HepG2 (cell line): ENCODE measurements at regions not wholly inside any gene's neighbourhood (a gene's known extent, or its start where the extent isn't known, plus 50 kb on each side); places are given as distances from the start of the nearest gene placed in this dataset.

ENCODE experiments used
- HDAC2 ChIP-seq: sonication (generic); formaldehyde crosslinking; IDR thresholded peaks from 2 replicates; pipeline ENCODE4 v1.4.0; 2020; ENCODE audit warnings: missing genetic modification reagents
- HNF4G ChIP-seq, 2 experiments: sonication (generic) in 1 of 2; formaldehyde crosslinking in 1 of 2; IDR thresholded peaks; 2 replicates each; pipeline versions ENCODE4 v1.4.0 to v1.6.1; 2011 to 2020; ENCODE audit warnings: borderline replicate concordance in 2 of 2, low read depth in 2 of 2, mild to moderate bottlenecking in 2 of 2, low read length in 1 of 2, missing genetic modification reagents in 1 of 2, moderate library complexity in 1 of 2
- ZNF501 ChIP-seq: sonication (generic); formaldehyde crosslinking; IDR thresholded peaks from 2 replicates; pipeline ENCODE4 v1.5.1; 2020; ENCODE audit warnings: mild to moderate bottlenecking, moderate library complexity, missing genetic modification reagents
- TF ChIP-seq, protein P1 (sequence below): sonication (generic); formaldehyde crosslinking; IDR thresholded peaks from 2 replicates; pipeline ENCODE4 v1.4.0; 2020; ENCODE audit warnings: low read depth, missing genetic modification reagents
- TF ChIP-seq, protein P2 (sequence below): sonication (generic); formaldehyde crosslinking; IDR thresholded peaks from 2 replicates; pipeline ENCODE4 v1.5.1; 2020; ENCODE audit warnings: mild to moderate bottlenecking, moderate library complexity, missing genetic modification reagents
- TF ChIP-seq, protein P3 (sequence below): sonication (generic); formaldehyde crosslinking; IDR thresholded peaks from 2 replicates; pipeline ENCODE4 v1.5.1; 2020; ENCODE audit warnings: mild to moderate bottlenecking, missing genetic modification reagents, moderate library complexity

DNA sequence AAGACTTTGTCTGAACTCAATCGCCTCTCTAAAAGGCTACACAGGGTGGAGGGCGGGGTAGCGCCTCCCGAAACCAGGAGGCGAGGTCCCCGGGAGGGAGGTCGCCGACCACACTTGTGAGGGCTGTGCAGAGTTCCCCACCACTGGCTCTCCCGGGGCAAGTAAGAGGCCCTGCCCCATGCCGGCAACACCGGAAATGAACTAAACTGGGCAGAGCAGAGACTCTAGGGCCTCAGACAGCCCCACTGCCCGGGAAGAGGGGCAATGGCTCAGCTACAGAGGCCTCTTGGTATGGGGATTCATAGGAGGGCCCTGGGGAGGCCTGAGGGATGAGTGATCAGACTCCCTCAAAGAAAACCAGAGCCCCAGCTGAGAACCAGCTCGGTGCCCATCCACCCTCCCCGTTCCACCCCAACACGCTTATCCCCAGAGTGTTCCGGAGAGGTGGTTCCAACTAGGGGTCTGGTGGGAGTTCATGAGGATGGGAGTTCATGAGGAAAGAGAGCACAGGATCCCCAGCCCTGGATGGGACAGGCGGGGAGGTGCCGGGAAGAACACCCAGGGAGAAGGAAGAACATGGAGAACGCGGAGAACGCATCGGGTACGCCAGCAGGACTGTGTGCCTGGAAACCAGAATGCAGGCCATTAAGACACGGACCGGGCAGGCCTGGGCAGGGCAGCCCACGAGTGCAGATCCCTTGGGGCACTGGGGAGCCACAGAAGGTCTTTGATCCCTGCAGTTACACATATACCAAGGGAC is 89.4 kb upstream of the MYL10 start (continued):
- TF ChIP-seq, protein P1, sequence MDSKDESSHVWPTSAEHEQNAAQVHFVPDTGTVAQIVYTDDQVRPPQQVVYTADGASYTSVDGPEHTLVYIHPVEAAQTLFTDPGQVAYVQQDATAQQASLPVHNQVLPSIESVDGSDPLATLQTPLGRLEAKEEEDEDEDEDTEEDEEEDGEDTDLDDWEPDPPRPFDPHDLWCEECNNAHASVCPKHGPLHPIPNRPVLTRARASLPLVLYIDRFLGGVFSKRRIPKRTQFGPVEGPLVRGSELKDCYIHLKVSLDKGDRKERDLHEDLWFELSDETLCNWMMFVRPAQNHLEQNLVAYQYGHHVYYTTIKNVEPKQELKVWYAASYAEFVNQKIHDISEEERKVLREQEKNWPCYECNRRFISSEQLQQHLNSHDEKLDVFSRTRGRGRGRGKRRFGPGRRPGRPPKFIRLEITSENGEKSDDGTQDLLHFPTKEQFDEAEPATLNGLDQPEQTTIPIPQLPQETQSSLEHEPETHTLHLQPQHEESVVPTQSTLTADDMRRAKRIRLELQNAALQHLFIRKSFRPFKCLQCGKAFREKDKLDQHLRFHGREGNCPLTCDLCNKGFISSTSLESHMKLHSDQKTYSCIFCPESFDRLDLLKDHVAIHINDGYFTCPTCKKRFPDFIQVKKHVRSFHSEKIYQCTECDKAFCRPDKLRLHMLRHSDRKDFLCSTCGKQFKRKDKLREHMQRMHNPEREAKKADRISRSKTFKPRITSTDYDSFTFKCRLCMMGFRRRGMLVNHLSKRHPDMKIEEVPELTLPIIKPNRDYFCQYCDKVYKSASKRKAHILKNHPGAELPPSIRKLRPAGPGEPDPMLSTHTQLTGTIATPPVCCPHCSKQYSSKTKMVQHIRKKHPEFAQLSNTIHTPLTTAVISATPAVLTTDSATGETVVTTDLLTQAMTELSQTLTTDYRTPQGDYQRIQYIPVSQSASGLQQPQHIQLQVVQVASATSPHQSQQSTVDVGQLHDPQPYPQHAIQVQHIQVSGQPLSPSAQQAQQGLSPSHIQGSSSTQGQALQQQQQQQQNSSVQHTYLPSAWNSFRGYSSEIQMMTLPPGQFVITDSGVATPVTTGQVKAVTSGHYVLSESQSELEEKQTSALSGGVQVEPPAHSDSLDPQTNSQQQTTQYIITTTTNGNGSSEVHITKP (CRISPR knock-in tag): peak; percentile 72; the same call in 1 of the 2 replicates
- TF ChIP-seq, protein P2, sequence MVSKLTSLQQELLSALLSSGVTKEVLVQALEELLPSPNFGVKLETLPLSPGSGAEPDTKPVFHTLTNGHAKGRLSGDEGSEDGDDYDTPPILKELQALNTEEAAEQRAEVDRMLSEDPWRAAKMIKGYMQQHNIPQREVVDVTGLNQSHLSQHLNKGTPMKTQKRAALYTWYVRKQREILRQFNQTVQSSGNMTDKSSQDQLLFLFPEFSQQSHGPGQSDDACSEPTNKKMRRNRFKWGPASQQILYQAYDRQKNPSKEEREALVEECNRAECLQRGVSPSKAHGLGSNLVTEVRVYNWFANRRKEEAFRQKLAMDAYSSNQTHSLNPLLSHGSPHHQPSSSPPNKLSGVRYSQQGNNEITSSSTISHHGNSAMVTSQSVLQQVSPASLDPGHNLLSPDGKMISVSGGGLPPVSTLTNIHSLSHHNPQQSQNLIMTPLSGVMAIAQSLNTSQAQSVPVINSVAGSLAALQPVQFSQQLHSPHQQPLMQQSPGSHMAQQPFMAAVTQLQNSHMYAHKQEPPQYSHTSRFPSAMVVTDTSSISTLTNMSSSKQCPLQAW (CRISPR knock-in tag): peak; percentile 9; the same call in 1 of the 2 replicates
- 0 out of 2 replicates have a peak, but pooled peaks have one; percentile 51 for TF ChIP-seq ZNF501 (CRISPR knock-in tag)
- TF ChIP-seq, protein P3, sequence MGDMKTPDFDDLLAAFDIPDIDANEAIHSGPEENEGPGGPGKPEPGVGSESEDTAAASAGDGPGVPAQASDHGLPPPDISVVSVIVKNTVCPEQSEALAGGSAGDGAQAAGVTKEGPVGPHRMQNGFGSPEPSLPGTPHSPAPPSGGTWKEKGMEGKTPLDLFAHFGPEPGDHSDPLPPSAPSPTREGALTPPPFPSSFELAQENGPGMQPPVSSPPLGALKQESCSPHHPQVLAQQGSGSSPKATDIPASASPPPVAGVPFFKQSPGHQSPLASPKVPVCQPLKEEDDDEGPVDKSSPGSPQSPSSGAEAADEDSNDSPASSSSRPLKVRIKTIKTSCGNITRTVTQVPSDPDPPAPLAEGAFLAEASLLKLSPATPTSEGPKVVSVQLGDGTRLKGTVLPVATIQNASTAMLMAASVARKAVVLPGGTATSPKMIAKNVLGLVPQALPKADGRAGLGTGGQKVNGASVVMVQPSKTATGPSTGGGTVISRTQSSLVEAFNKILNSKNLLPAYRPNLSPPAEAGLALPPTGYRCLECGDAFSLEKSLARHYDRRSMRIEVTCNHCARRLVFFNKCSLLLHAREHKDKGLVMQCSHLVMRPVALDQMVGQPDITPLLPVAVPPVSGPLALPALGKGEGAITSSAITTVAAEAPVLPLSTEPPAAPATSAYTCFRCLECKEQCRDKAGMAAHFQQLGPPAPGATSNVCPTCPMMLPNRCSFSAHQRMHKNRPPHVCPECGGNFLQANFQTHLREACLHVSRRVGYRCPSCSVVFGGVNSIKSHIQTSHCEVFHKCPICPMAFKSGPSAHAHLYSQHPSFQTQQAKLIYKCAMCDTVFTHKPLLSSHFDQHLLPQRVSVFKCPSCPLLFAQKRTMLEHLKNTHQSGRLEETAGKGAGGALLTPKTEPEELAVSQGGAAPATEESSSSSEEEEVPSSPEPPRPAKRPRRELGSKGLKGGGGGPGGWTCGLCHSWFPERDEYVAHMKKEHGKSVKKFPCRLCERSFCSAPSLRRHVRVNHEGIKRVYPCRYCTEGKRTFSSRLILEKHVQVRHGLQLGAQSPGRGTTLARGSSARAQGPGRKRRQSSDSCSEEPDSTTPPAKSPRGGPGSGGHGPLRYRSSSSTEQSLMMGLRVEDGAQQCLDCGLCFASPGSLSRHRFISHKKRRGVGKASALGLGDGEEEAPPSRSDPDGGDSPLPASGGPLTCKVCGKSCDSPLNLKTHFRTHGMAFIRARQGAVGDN (CRISPR knock-in tag): peak; percentile 7; the same call in 1 of the 2 replicates
- no peak; the same call in 1 of the 2 replicates for TF ChIP-seq HNF4G (IDR thresholded peaks at IDR 0.05; ENCODE audit: borderline replicate concordance, low read depth, low read length)
- no peak for TF ChIP-seq HNF4G (CRISPR knock-in tag; IDR thresholded peaks at IDR 0.05; ENCODE audit: borderline replicate concordance, low read depth)
- peak; percentile 31; the same call in 1 of the 2 replicates for TF ChIP-seq HDAC2
